ENCODE measurements at regions not wholly inside any gene's neighbourhood (a gene's known extent, or its start where the extent isn't known, plus 50 kb on each side); places are given as distances from the start of the nearest gene placed in this dataset.

DNA sequence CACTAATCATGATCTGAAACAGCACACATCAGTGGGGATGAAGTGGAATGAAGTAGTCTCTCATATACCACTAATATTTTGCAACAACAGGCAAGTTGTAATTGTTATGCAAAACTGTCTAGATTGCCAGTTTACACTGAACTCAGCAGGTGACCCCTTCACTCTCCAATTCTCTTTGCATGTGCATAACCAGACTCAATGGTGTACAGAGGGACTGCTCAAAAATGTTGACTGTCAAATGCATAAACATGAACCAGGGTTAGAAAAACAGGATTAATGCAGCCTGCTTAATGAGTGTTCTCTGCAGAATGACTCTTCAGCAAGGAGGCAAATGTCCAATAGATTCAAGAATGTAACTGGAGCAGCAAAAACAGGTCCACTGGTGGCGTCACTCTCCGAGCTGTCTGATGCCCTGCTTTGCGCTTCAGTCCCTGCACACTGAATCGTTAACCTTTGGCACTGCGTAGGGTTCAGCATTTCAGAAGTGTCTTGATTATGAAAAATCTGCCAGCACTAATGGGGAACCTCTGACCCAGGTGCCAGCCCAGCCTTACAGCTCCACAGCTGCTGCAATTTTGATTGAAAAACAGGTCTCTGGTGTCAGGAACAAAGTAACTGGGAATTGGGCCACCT is 209.3 kb downstream of the TDRD15 start:
- peaks cover 5% of the 10 kb centered on the region; the same call in 1 of the 2 replicates for H3K9me3 ChIP-seq (ENCODE audit: control insufficient read depth, insufficient read depth, low read length)
- no peak overlapping the region for H3K27ac ChIP-seq (ENCODE audit: low read depth, low read length)

DNA sequence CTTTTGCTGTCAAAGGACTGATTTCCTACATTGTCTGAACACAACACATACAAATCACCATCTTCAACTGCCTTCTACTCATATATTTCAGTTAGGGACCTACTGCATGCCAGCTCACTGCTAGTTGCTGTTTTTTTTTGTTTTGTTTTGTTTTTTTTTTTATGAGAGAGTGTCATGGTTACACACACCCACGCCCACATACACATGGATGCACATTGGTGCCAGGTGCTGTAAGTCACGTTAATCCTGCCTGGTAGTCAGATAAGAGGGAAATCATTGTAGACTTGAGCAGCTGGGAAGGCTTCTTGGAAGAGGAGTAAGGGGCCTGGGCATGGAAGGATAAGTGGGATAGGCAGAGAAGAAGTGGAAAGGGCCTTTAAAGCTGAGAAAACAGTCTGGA is 209.9 kb downstream of the TDRD15 start:
- no peak overlapping the region for H3K9ac ChIP-seq (ENCODE audit: low read depth, low read length)
- H3K9me3 ChIP-seq (ENCODE audit: control insufficient read depth, insufficient read depth, low read length), result peaks cover 5% of the 10 kb centered on the region; the same call in 1 of the 2 replicates
- H3K27me3 ChIP-seq (ENCODE audit: control insufficient read depth, insufficient read depth, low read length), result no peaks in the 10 kb centered on the region
- peaks cover 7% of the 10 kb centered on the region for H3K4me1 ChIP-seq (ENCODE audit: control insufficient read depth, insufficient read depth, low read length)
- no peak overlapping the region for H3K27ac ChIP-seq (ENCODE audit: low read depth, low read length)
- no peak overlapping the region for H3K4me3 ChIP-seq (ENCODE audit: low read depth, low read length)
- no peaks in the 10 kb centered on the region for H3K36me3 ChIP-seq (ENCODE audit: control insufficient read depth, insufficient read depth, low read length)

More for the DNA sequence above, 209.3 kb downstream of the TDRD15 start:
- Histone ChIP-seq H3K4me3 (ENCODE audit: low read depth, low read length) (no peak overlapping the region), H3K36me3 (ENCODE audit: control insufficient read depth, insufficient read depth, low read length) (no peaks in the 10 kb centered on the region), H3K4me1 (ENCODE audit: control insufficient read depth, insufficient read depth, low read length) (peaks cover 7% of the 10 kb centered on the region), H3K27me3 (ENCODE audit: control insufficient read depth, insufficient read depth, low read length) (no peaks in the 10 kb centered on the region), H3K9ac (ENCODE audit: low read depth, low read length) (no peak overlapping the region)

DNA sequence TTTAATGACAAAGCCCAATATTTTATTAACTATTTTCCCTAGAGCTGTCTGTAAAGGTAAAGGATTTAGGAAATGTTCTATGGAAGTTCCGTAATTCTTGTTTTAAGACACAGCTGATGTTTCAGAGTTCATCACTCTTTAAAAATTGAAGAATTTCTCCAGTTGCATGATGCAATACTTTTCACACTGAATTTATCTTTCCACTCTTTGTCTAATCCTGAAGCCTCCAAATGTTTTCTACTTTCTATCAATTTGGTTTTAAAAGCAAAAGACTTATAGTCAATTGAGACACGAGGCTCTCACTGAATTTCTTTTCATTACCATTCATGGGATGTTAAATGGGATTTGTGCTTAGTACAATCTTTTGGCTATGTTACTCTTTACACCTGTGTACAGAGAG is 223.2 kb downstream of the TDRD15 start:
- Histone ChIP-seq H3K36me3 (ENCODE audit: control insufficient read depth, insufficient read depth, low read length) (no peaks in the 10 kb centered on the region), H3K27ac (ENCODE audit: low read depth, low read length) (no peak overlapping the region), H3K27me3 (ENCODE audit: control insufficient read depth, insufficient read depth, low read length) (no peaks in the 10 kb centered on the region), H3K4me3 (ENCODE audit: low read depth, low read length) (no peak overlapping the region), H3K9me3 (ENCODE audit: control insufficient read depth, insufficient read depth, low read length) (no peaks in the 10 kb centered on the region), H3K9ac (ENCODE audit: low read depth, low read length) (no peak overlapping the region), H3K4me1 (ENCODE audit: control insufficient read depth, insufficient read depth, low read length) (no peaks in the 10 kb centered on the region)

DNA sequence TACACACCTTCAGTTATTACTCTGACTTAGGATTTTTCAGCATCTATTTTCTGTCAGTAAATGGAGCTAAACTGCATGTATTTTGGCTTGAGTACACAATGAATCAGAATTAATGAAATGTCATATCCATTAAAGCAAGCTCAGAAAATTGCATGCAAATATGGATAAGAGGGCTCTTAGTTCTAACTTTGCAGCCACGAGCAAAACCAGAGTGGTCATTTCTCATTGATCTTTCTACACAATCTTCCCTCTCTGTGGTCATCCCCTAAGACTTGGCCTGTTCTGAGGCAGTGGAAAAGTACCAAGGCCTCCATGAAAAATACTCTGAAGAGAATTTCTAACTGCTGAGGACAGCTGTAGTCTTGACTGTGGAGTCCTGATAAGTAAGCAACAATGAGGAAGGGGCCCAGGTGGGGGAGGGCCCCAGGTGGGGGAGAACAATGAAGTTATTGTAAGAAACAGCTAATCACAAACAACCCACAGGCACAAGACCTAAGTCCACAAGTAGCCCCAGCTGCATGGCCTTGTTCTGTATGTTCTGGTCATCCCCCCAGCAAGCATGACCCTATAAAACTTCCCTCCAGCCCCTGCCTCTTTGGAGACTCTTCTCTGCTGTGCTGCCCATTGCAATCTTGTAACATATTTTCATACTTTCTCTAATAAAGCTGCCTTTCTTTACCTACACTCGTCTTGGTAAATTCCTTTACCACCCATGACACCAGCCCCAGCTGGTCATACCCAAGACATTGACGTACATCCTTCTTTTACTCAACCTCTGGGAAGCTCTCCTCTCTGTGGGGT is 230.3 kb downstream of the TDRD15 start:
- no peaks in the 10 kb centered on the region for H3K4me1 ChIP-seq (ENCODE audit: control insufficient read depth, insufficient read depth, low read length)

DNA sequence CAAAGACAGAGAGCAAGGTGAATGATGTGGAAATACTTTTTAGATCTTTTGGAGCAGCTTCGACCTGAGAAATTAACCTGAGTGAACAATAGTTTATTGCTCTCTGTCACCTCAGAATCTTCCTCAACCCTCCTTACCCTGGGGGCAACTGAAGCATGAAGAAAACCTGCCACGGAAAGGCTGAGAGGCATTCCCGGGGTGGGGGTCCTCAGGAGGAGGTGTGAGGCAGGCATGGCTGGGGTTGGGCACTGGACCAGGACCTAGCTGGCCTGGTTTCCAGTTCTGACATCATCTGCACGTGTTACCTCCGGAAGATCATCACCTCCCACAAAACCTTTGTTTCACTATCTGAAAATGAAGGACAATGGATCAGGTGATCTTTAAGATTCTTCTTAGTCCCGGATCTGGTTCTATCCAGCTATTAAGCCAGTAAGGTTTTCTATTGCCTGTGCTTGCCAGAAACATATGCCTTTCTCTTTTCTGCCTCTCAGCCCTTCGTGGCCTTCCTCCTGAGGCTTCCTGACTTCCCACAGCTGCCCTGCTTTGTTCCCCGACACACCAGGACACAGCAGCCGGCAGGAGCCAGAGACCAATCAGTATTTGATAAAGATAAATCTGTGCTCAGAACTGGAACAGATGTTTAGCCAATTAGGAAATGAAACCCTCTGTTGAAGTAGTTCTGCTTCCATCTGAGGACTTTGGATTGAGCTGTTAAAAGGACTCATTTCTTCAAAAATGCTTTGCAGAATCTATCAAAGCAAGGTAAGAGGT is 232.5 kb downstream of the TDRD15 start:
- no peak overlapping the region for H3K4me3 ChIP-seq (ENCODE audit: low read depth, low read length)
- no peaks in the 10 kb centered on the region for H3K27me3 ChIP-seq (ENCODE audit: control insufficient read depth, insufficient read depth, low read length)
- H3K4me1 ChIP-seq (ENCODE audit: control insufficient read depth, insufficient read depth, low read length), result no peaks in the 10 kb centered on the region
- H3K27ac ChIP-seq (ENCODE audit: low read depth, low read length), result no peak overlapping the region
- peaks cover 17% of the 10 kb centered on the region; the same call in 1 of the 2 replicates for H3K9me3 ChIP-seq (ENCODE audit: control insufficient read depth, insufficient read depth, low read length)
- no peaks in the 10 kb centered on the region for H3K36me3 ChIP-seq (ENCODE audit: control insufficient read depth, insufficient read depth, low read length)
- no peak overlapping the region for H3K9ac ChIP-seq (ENCODE audit: low read depth, low read length)

More for the DNA sequence above, 230.3 kb downstream of the TDRD15 start:
- Histone ChIP-seq H3K27me3 (ENCODE audit: control insufficient read depth, insufficient read depth, low read length) (no peaks in the 10 kb centered on the region), H3K9ac (ENCODE audit: low read depth, low read length) (no peak overlapping the region), H3K36me3 (ENCODE audit: control insufficient read depth, insufficient read depth, low read length) (no peaks in the 10 kb centered on the region), H3K4me3 (ENCODE audit: low read depth, low read length) (no peak overlapping the region), H3K27ac (ENCODE audit: low read depth, low read length) (no peak overlapping the region), H3K9me3 (ENCODE audit: control insufficient read depth, insufficient read depth, low read length) (peaks cover 13% of the 10 kb centered on the region; the same call in 1 of the 2 replicates)

DNA sequence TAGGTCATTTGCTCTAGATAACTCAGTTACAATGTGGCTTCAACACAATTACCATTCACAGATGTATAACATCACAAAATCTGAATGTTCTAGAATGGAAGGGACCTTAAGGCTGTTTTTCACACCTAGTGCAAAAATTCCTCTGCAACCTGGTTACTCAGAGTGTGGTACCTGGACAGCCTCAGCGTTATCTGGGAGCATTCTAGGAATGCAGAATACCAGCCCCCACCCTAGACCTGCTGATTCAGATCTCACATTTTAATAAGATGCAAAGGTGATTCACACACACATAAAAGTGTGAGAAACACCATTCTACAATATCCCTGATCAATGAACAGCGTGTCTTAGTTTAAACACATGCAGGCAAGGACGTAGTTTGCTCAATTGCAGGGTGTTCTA is 233.1 kb downstream of the TDRD15 start:
- Histone ChIP-seq H3K9ac (ENCODE audit: low read depth, low read length) (no peak overlapping the region), H3K9me3 (ENCODE audit: control insufficient read depth, insufficient read depth, low read length) (peaks cover 17% of the 10 kb centered on the region; the same call in 1 of the 2 replicates), H3K36me3 (ENCODE audit: control insufficient read depth, insufficient read depth, low read length) (no peaks in the 10 kb centered on the region), H3K27me3 (ENCODE audit: control insufficient read depth, insufficient read depth, low read length) (no peaks in the 10 kb centered on the region), H3K4me1 (ENCODE audit: control insufficient read depth, insufficient read depth, low read length) (no peaks in the 10 kb centered on the region), H3K27ac (ENCODE audit: low read depth, low read length) (no peak overlapping the region), H3K4me3 (ENCODE audit: low read depth, low read length) (no peak overlapping the region)

DNA sequence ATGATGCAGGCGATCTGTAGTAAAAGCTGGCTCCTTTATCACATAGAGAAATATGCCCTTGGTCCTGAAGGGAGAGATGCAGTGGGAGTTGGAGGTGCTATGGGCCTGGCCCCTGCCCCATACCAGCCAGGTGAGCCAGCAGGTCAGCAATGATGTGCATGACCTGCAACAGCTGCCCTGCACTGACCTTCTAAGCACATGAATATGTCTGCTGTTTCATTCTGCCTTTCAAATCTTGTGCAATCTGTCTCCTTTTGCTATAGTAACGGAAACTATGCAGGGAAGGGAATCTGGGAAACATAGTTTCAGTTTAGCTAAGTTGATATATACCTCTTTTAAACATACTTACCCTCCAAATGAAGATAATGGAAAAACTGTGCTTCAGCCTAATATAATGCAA is 235.2 kb downstream of the TDRD15 start:
- peaks cover 23% of the 10 kb centered on the region; the same call in 1 of the 2 replicates for H3K9me3 ChIP-seq (ENCODE audit: control insufficient read depth, insufficient read depth, low read length)
- no peaks in the 10 kb centered on the region for H3K4me1 ChIP-seq (ENCODE audit: control insufficient read depth, insufficient read depth, low read length)
- no peaks in the 10 kb centered on the region for H3K36me3 ChIP-seq (ENCODE audit: control insufficient read depth, insufficient read depth, low read length)
- no peak overlapping the region for H3K9ac ChIP-seq (ENCODE audit: low read depth, low read length)
- no peak overlapping the region for H3K4me3 ChIP-seq (ENCODE audit: low read depth, low read length)
- H3K27ac ChIP-seq (ENCODE audit: low read depth, low read length), result no peak overlapping the region
- no peaks in the 10 kb centered on the region for H3K27me3 ChIP-seq (ENCODE audit: control insufficient read depth, insufficient read depth, low read length)

DNA sequence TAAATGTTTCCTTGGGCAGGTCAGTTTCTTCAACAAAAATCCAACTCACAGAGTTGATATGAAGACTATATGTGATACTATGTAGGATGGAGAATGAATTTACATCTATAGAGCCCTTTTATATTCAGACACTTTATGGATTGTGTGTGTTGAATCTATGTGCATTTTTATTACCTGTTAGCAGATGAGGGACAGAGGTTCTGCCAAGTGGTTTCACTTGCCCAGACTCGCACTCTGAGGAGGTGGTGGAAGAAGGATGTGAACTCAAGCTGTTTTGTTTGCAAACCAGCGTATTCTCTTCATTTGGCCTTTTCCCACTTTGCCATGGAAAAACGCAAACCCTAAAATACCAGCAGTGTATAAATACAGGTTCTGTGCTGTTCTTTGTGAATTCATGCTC is 237.6 kb downstream of the TDRD15 start:
- Histone ChIP-seq H3K27ac (ENCODE audit: low read depth, low read length) (no peak overlapping the region), H3K9me3 (ENCODE audit: control insufficient read depth, insufficient read depth, low read length) (peaks cover 14% of the 10 kb centered on the region; the same call in 1 of the 2 replicates), H3K4me3 (ENCODE audit: low read depth, low read length) (no peak overlapping the region), H3K27me3 (ENCODE audit: control insufficient read depth, insufficient read depth, low read length) (no peaks in the 10 kb centered on the region), H3K36me3 (ENCODE audit: control insufficient read depth, insufficient read depth, low read length) (no peaks in the 10 kb centered on the region), H3K9ac (ENCODE audit: low read depth, low read length) (no peak overlapping the region), H3K4me1 (ENCODE audit: control insufficient read depth, insufficient read depth, low read length) (no peaks in the 10 kb centered on the region)

DNA sequence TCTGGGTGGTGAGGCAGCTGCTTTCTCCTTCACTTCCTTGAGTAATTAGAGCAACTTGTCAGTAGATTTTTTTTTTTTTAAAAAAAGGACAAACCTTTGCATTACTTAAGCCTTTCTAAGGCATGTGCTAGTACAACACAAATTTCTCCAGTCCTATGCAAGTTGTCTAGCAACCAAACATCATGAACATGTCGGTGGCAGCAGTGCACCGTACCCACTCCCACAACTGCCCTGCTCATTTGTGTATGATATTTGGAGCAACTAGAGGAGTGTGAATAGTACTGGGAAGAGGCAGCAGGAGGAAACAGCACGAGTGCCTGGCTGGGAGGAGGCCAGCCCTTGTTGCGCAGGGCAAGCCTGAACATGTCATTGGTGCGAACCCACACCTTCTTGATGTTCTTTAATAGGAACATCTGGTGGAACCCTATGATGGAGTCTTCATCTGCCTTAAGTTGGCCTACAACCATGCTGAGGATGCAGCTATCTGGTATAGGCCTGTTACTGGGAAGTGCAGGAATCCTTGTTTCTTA is 238.3 kb downstream of the TDRD15 start:
- H3K4me1 ChIP-seq (ENCODE audit: control insufficient read depth, insufficient read depth, low read length), result no peaks in the 10 kb centered on the region
- no peaks in the 10 kb centered on the region for H3K27me3 ChIP-seq (ENCODE audit: control insufficient read depth, insufficient read depth, low read length)
- H3K27ac ChIP-seq (ENCODE audit: low read depth, low read length), result no peak overlapping the region
- no peak overlapping the region for H3K4me3 ChIP-seq (ENCODE audit: low read depth, low read length)
- H3K36me3 ChIP-seq (ENCODE audit: control insufficient read depth, insufficient read depth, low read length), result no peaks in the 10 kb centered on the region
- peaks cover 14% of the 10 kb centered on the region; the same call in 1 of the 2 replicates for H3K9me3 ChIP-seq (ENCODE audit: control insufficient read depth, insufficient read depth, low read length)
- no peak overlapping the region for H3K9ac ChIP-seq (ENCODE audit: low read depth, low read length)

DNA sequence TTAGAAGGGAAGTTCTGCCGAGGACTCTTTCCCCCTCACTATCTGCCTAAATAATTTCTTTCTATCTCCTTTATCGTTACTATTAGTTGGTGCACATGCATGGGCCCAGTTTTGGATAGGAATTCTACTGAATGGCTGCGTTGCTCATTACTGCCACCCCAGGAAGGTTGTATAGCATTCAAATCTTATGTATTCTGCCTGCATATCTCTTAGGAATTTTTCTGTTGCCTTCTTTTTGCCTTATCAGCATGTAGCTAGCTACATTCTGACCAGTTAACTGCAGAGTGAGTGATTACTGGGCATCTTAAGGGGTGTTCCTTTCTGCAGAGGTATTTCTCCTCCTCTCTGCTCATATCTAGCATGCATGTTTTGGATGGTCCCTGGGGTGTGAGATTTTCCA is 239.6 kb downstream of the TDRD15 start:
- no peaks in the 10 kb centered on the region for H3K27me3 ChIP-seq (ENCODE audit: control insufficient read depth, insufficient read depth, low read length)
- H3K4me1 ChIP-seq (ENCODE audit: control insufficient read depth, insufficient read depth, low read length), result no peaks in the 10 kb centered on the region
- H3K9ac ChIP-seq (ENCODE audit: low read depth, low read length), result no peak overlapping the region
- H3K9me3 ChIP-seq (ENCODE audit: control insufficient read depth, insufficient read depth, low read length), result peaks cover 14% of the 10 kb centered on the region; the same call in 1 of the 2 replicates
- no peak overlapping the region for H3K4me3 ChIP-seq (ENCODE audit: low read depth, low read length)
- no peaks in the 10 kb centered on the region for H3K36me3 ChIP-seq (ENCODE audit: control insufficient read depth, insufficient read depth, low read length)
- no peak overlapping the region for H3K27ac ChIP-seq (ENCODE audit: low read depth, low read length)

Data from HUES48 (cell line).